ENCODE measurements at regions not wholly inside any gene's neighbourhood (a gene's known extent, or its start where the extent isn't known, plus 50 kb on each side); places are given as distances from the start of the nearest gene placed in this dataset.

GRCh38 chr4:100742045-100742444 lies 224.2 kb upstream of the EMCN start:
- Histone ChIP-seq H3K9ac (no peak overlapping the region), H3K79me2 (ENCODE audit: insufficient read depth) (no peaks in the 10 kb centered on the region; the same call in 1 of the 2 replicates), H3K4me1 (ENCODE audit: control insufficient read depth in 1 of 2, insufficient read depth in 2 of 2, low read depth in 1 of 2, low read length in 1 of 2) (peaks cover 0 to 15% of the 10 kb centered on the region in 2 experiments), H3K9me3 (no peaks in the 10 kb centered on the region), H3K9me2 (no peaks in the 10 kb centered on the region), H3K4me2 (no peak overlapping the region), H4K20me1 (ENCODE audit: insufficient read depth) (no peaks in the 10 kb centered on the region), H2AFZ (ENCODE audit: low read depth) (no peak overlapping the region), H3K27ac (ENCODE audit: low read depth in 2 of 2, low read length in 1 of 2) (no peak overlapping the region), H3K4me3 (ENCODE audit: low read depth in 2 of 2, low read length in 1 of 2) (no peak overlapping the region), H3F3A (replicated peaks; ENCODE audit: insufficient read depth) (peaks cover 16% of the 10 kb centered on the region), H3K36me3 (replicated peaks in 1 of 2; ENCODE audit: control insufficient read depth in 1 of 2, insufficient read depth in 2 of 2, low read length in 1 of 2) (no peaks in the 10 kb centered on the region), H3K27me3 (ENCODE audit: insufficient read depth) (no peaks in the 10 kb centered on the region)
- peak; percentile 40 for TF ChIP-seq SMC3 (IDR thresholded peaks at IDR 0.05; ENCODE audit: low read depth, low read length)
- no peak for TF ChIP-seq TAF1 (IDR thresholded peaks at IDR 0.05; ENCODE audit: borderline replicate concordance, low read depth, low read length)
- peak; percentile 56 for TF ChIP-seq CTCF (IDR thresholded peaks at IDR 0.05)
- TF ChIP-seq RAD21 (IDR thresholded peaks at IDR 0.05; ENCODE audit: low read length), result peak; percentile 62
- no peak for TF ChIP-seq FOSL2 (IDR thresholded peaks at IDR 0.05; ENCODE audit: borderline replicate concordance, low read depth)
- peak; percentile 52 for TF ChIP-seq PBX3 (IDR thresholded peaks at IDR 0.05)
- ChIA-PET CTCF (no interaction called here), POLR2A (no interaction called here)
- peak; percentile 5 for DNase-seq
- 76% methylated on average over 4 of the region's 4 CpGs for WGBS (ENCODE audit: low lambda C conversion rate)

GRCh38 chr4:100739426-100739825 lies 221.6 kb upstream of the EMCN start:
- H4K20me1 ChIP-seq (ENCODE audit: insufficient read depth), result no peaks in the 10 kb centered on the region
- H3F3A ChIP-seq (replicated peaks; ENCODE audit: insufficient read depth), result peaks cover 30% of the 10 kb centered on the region
- peaks cover 0 to 8% of the 10 kb centered on the region in 2 experiments for H3K36me3 ChIP-seq (replicated peaks in 1 of 2; ENCODE audit: control insufficient read depth in 1 of 2, insufficient read depth in 2 of 2, low read length in 1 of 2)
- H3K4me3 ChIP-seq (ENCODE audit: low read depth in 2 of 2, low read length in 1 of 2), result no peak overlapping the region
- H3K4me1 ChIP-seq (ENCODE audit: control insufficient read depth in 1 of 2, insufficient read depth in 2 of 2, low read depth in 1 of 2, low read length in 1 of 2), result peaks cover 0 to 23% of the 10 kb centered on the region in 2 experiments
- TF ChIP-seq TEAD4 (IDR thresholded peaks at IDR 0.05; ENCODE audit: borderline replicate concordance, insufficient read depth) (no peak), SIN3A (IDR thresholded peaks at IDR 0.05; ENCODE audit: borderline replicate concordance, low read depth, low read length) (no peak), CTCF (IDR thresholded peaks at IDR 0.05) (no peak), FOXM1 (IDR thresholded peaks at IDR 0.05; ENCODE audit: low read depth) (no peak), RAD21 (IDR thresholded peaks at IDR 0.05; ENCODE audit: low read length) (no peak), TCF12 (IDR thresholded peaks at IDR 0.05) (no peak), MXI1 (IDR thresholded peaks at IDR 0.05; ENCODE audit: low read depth, low read length) (no peak), YY1 (IDR thresholded peaks at IDR 0.05; ENCODE audit: low read depth) (no peak), MEF2A (IDR thresholded peaks at IDR 0.05; ENCODE audit: borderline replicate concordance, low read depth) (no peak), ZBTB33 (IDR thresholded peaks at IDR 0.05; ENCODE audit: borderline replicate concordance, low read depth) (no peak)
- TF ChIP-seq, protein P1, sequence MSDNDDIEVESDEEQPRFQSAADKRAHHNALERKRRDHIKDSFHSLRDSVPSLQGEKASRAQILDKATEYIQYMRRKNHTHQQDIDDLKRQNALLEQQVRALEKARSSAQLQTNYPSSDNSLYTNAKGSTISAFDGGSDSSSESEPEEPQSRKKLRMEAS (IDR thresholded peaks at IDR 0.05; ENCODE audit: low read depth), result no peak
- TF ChIP-seq, protein P2, sequence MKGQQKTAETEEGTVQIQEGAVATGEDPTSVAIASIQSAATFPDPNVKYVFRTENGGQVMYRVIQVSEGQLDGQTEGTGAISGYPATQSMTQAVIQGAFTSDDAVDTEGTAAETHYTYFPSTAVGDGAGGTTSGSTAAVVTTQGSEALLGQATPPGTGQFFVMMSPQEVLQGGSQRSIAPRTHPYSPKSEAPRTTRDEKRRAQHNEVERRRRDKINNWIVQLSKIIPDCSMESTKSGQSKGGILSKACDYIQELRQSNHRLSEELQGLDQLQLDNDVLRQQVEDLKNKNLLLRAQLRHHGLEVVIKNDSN (IDR thresholded peaks at IDR 0.05; ENCODE audit: borderline replicate concordance, low read depth), result no peak
- WGBS (ENCODE audit: low lambda C conversion rate), result 67% methylated on average over 2 of the region's 2 CpGs
- H2AFZ ChIP-seq (ENCODE audit: low read depth), result no peak overlapping the region
- no peak overlapping the region for H3K4me2 ChIP-seq
- 0 out of 2 replicates have a peak, but pooled peaks cover 1% of the 10 kb centered on the region for H3K9me3 ChIP-seq
- no peaks in the 10 kb centered on the region for H3K27me3 ChIP-seq (ENCODE audit: insufficient read depth)
- no peak overlapping the region for H3K9ac ChIP-seq
- ChIA-PET CTCF (interaction anchor here (1.8 kb wide), 1 partner anchor 646 kb away, joined by 4 read pairs; no protein-coding TSS in a partner anchor), POLR2A (no interaction called here)
- no peaks in the 10 kb centered on the region for H3K9me2 ChIP-seq
- DNase-seq, result no peak
- no peaks in the 10 kb centered on the region; the same call in 1 of the 2 replicates for H3K79me2 ChIP-seq (ENCODE audit: insufficient read depth)
- no peak overlapping the region for H3K27ac ChIP-seq (ENCODE audit: low read depth in 2 of 2, low read length in 1 of 2)

All from SK-N-SH (cell line).